Peyer's patch (tissue), 4 donors: ENCODE measurements at regions not wholly inside any gene's neighbourhood (a gene's known extent, or its start where the extent isn't known, plus 50 kb on each side); places are given as distances from the start of the nearest gene placed in this dataset.

ENCODE experiments used
- DNase-seq, 3 donors: peaks; one replicate each; pipeline ENCODE4 v3.0.0-alpha.2; 2017 to 2019
- H3K27ac ChIP-seq, 4 donors: fragments of 200-600 bp; sonication (generic); one replicate each; pipeline ENCODE4 v1.5.1; 2016 to 2019
- H3K27me3 ChIP-seq, 2 donors: fragments of 200-600 bp; sonication (generic); one replicate each; pipeline ENCODE4 v1.5.1; 2019
- H3K36me3 ChIP-seq, 3 donors: fragments of 200-600 bp; sonication (generic); one replicate each; pipeline ENCODE4 v1.5.1; 2016 to 2019
- H3K4me1 ChIP-seq, 4 donors: fragments of 200-600 bp; sonication (generic); one replicate each; pipeline ENCODE4 v1.5.1; 2016 to 2019
- H3K4me3 ChIP-seq, 4 donors: fragments of 200-600 bp; sonication (generic); 1 replicate in 3 of 4; 2 replicates in 1 of 4; pipeline ENCODE4 v1.5.1; 2016 to 2019; ENCODE audit warnings: mild to moderate bottlenecking in 1 of 4
- H3K9me3 ChIP-seq, 4 donors: fragments of 200-600 bp; sonication (generic); one replicate each; pipeline ENCODE4 v1.5.1; 2016 to 2019; ENCODE audit warnings: mild to moderate bottlenecking in 1 of 4
- CTCF ChIP-seq, 6 experiments: fragments of 450-650 bp in 4 of 6; fragments of 200-600 bp in 2 of 6; sonication (generic) in 1 of 6; IDR thresholded peaks; one replicate each; pipeline ENCODE4 v1.5.1; 2017 to 2019; ENCODE audit warnings: antibody characterized with exemption in 6 of 6, mild to moderate bottlenecking in 3 of 6, moderate library complexity in 1 of 6
- POLR2A ChIP-seq, 2 donors: fragments of 450-650 bp; IDR thresholded peaks; one replicate each; pipeline ENCODE4 v1.5.1; 2017; ENCODE audit warnings: antibody characterized with exemption in 2 of 2, mild to moderate bottlenecking in 2 of 2, moderate library complexity in 2 of 2

- H3K36me3 ChIP-seq, result no peaks in the 10 kb centered on the region
- H3K27ac ChIP-seq, result no peak overlapping the region
- no peak overlapping the region for H3K4me3 ChIP-seq
- no peaks in the 10 kb centered on the region for H3K27me3 ChIP-seq
- TF ChIP-seq CTCF (IDR thresholded peaks at IDR 0.05) (no peak), POLR2A (IDR thresholded peaks at IDR 0.05) (no peak)
- DNase-seq, result no peak
- no peaks in the 10 kb centered on the region for H3K4me1 ChIP-seq
- H3K9me3 ChIP-seq, result no peaks in the 10 kb centered on the region
These were observed 93.3 kb downstream of the OXGR1 start for GRCh38 chr13:96900986-96901385.

GRCh38 chr13:96899946-96900345 lies 94.3 kb downstream of the OXGR1 start:
- TF ChIP-seq CTCF (IDR thresholded peaks at IDR 0.05), result no peak
- no peak for TF ChIP-seq POLR2A (IDR thresholded peaks at IDR 0.05)
- Histone ChIP-seq H3K4me1 (no peaks in the 10 kb centered on the region), H3K9me3 (no peaks in the 10 kb centered on the region), H3K36me3 (no peaks in the 10 kb centered on the region), H3K27me3 (no peaks in the 10 kb centered on the region), H3K4me3 (no peak overlapping the region), H3K27ac (no peak overlapping the region)
- no peak for DNase-seq

- Histone ChIP-seq H3K9me3 (no peaks in the 10 kb centered on the region), H3K27me3 (no peaks in the 10 kb centered on the region), H3K27ac (no peak overlapping the region), H3K4me3 (no peak overlapping the region), H3K4me1 (no peaks in the 10 kb centered on the region), H3K36me3 (no peaks in the 10 kb centered on the region)
- no peak for DNase-seq
- TF ChIP-seq POLR2A (IDR thresholded peaks at IDR 0.05) (no peak), CTCF (IDR thresholded peaks at IDR 0.05) (no peak)
These were observed 95.5 kb downstream of the OXGR1 start for GRCh38 chr13:96898646-96899254.

GRCh38 chr13:96898212-96898611 lies 96.1 kb downstream of the OXGR1 start:
- Histone ChIP-seq H3K27ac (no peak overlapping the region), H3K36me3 (no peaks in the 10 kb centered on the region), H3K27me3 (no peaks in the 10 kb centered on the region), H3K9me3 (no peaks in the 10 kb centered on the region), H3K4me3 (no peak overlapping the region), H3K4me1 (no peaks in the 10 kb centered on the region)
- TF ChIP-seq CTCF (IDR thresholded peaks at IDR 0.05) (no peak), POLR2A (IDR thresholded peaks at IDR 0.05) (no peak)
- no peak for DNase-seq
